BJ (cell line): ENCODE measurements at regions not wholly inside any gene's neighbourhood (a gene's known extent, or its start where the extent isn't known, plus 50 kb on each side); places are given as distances from the start of the nearest gene placed in this dataset.

Experiments used
- CTCF ChIA-PET: fragments of 350-600 bp; formaldehyde crosslinking; extraction: SDS; loops from one replicate; lab custom pipeline; 2021; ENCODE audit warnings: antibody characterized with exemption, inconsistent platforms; lab: Yijun Ruan, JAX
- POLR2A ChIA-PET: fragments of 300-600 bp; sonication (Branson Sonifier 250); formaldehyde crosslinking; extraction: SDS; loops from one replicate; lab custom pipeline; 2021; ENCODE audit warnings: antibody characterized with exemption; lab: Charles Lee
- DNase-seq: peaks from one replicate; pipeline ENCODE4 v3.0.0-alpha.2; 2011; ENCODE audit warnings: low read depth
- H3K27me3 ChIP-seq: 2 replicates; pipeline ENCODE4 v1.6.0; 2011; ENCODE audit warnings: low read length; ENCODE audit not compliant: control insufficient read depth, insufficient read depth
- H3K36me3 ChIP-seq: 2 replicates; pipeline ENCODE4 v1.5.1; 2011; ENCODE audit warnings: low read length; ENCODE audit not compliant: control insufficient read depth, insufficient read depth
- H3K4me3 ChIP-seq: 2 replicates; pipeline ENCODE4 v1.5.1; 2011; ENCODE audit warnings: low read depth, mild to moderate bottlenecking, control low read depth, low read length
- CTCF ChIP-seq: IDR thresholded peaks from 2 replicates; pipeline ENCODE4 v1.5.1; 2011; ENCODE audit warnings: low read depth, mild to moderate bottlenecking, control low read depth, inconsistent platforms, low read length, moderate library complexity; ENCODE audit not compliant: insufficient read depth

- H3K4me3 ChIP-seq: no peak overlapping the region
- POLR2A ChIA-PET: interaction anchor here (0.6 kb wide), 1 partner anchor 1144 kb away, joined by 12 read pairs; the partner anchor contains the start of gene PDIA5
- no peaks in the 10 kb centered on the region for H3K36me3 ChIP-seq
- no peaks in the 10 kb centered on the region for H3K27me3 ChIP-seq
- TF ChIP-seq CTCF: no peak
- DNase-seq: no peak
- CTCF ChIA-PET: interaction anchor here (0.7 to 0.8 kb wide), 2 partner anchors 8 to 177 kb away, joined by 3 read pairs; partner anchors contain the start of gene KALRN
Observed at GRCh38 chr3:124210899-124211298, 219.0 kb upstream of the ROPN1 start.

GRCh38 chr3:124213641-124214040, 221.7 kb upstream of the ROPN1 start:
- CTCF ChIA-PET: interaction anchor here (0.6 kb wide), 1 partner anchor 53 kb away, joined by 3 read pairs; no protein-coding TSS in a partner anchor
- POLR2A ChIA-PET: no interaction called here
- no peak for DNase-seq
- no peak for TF ChIP-seq CTCF
- H3K27me3 ChIP-seq: no peaks in the 10 kb centered on the region
- H3K36me3 ChIP-seq: no peaks in the 10 kb centered on the region
- H3K4me3 ChIP-seq: no peak overlapping the region

GRCh38 chr3:124217542-124217941, 225.6 kb upstream of the ROPN1 start:
- ChIA-PET POLR2A (no interaction called here), CTCF (no interaction called here)
- no peak for TF ChIP-seq CTCF
- Histone ChIP-seq H3K36me3 (no peaks in the 10 kb centered on the region), H3K4me3 (no peak overlapping the region), H3K27me3 (no peaks in the 10 kb centered on the region)
- no peak for DNase-seq

- H3K36me3 ChIP-seq: no peaks in the 10 kb centered on the region
- H3K4me3 ChIP-seq: no peak overlapping the region
- DNase-seq: no peak
- CTCF ChIA-PET: no interaction called here
- TF ChIP-seq CTCF: no peak
- POLR2A ChIA-PET: no interaction called here
- no peaks in the 10 kb centered on the region for H3K27me3 ChIP-seq
Observed at GRCh38 chr3:124221422-124221821, 229.5 kb upstream of the ROPN1 start.

- no peak overlapping the region for H3K4me3 ChIP-seq
- ChIA-PET CTCF (no interaction called here), POLR2A (no interaction called here)
- no peaks in the 10 kb centered on the region for H3K36me3 ChIP-seq
- H3K27me3 ChIP-seq: no peaks in the 10 kb centered on the region
- TF ChIP-seq CTCF: no peak
- DNase-seq: no peak
Observed at GRCh38 chr3:124223853-124224252, 231.9 kb upstream of the ROPN1 start.
